Panc1 (cell line): ENCODE measurements at regions not wholly inside any gene's neighbourhood (a gene's known extent, or its start where the extent isn't known, plus 50 kb on each side); places are given as distances from the start of the nearest gene placed in this dataset.

Experiments
- CTCF ChIP-seq: fragments of 450-650 bp; IDR thresholded peaks from 2 replicates; pipeline ENCODE4 v1.5.1; 2017; ENCODE audit warnings: mild to moderate bottlenecking
- REST ChIP-seq, 2 experiments: IDR thresholded peaks; 2 replicates each; pipeline ENCODE4 v1.6.1; 2011 to 2012; ENCODE audit warnings: low read depth in 2 of 2, control low read depth in 1 of 2, low read length in 1 of 2, mild to moderate bottlenecking in 1 of 2, moderate library complexity in 1 of 2; ENCODE audit not compliant: insufficient read depth in 1 of 2

- TF ChIP-seq CTCF (no peak), REST (IDR thresholded peaks at IDR 0.05; ENCODE audit: insufficient read depth in 1 of 2, low read depth in 2 of 2, low read length in 1 of 2) (no peak)
These were observed 67.9 kb downstream of the BMP4 start for GRCh38 chr14:53888535-53889386.
